SK-N-SH treated with all-trans-retinoic acid at 6 μM for 48 hours (cell line): ENCODE measurements at regions not wholly inside any gene's neighbourhood (a gene's known extent, or its start where the extent isn't known, plus 50 kb on each side); places are given as distances from the start of the nearest gene placed in this dataset.

Experiments used
- ATAC-seq: fragments of 200-7000 bp; cut with Tn5 transposase; 3 replicates; pipeline ENCODE4 v1.9.1; 2020; ENCODE audit warnings: mild to moderate bottlenecking, moderate library complexity
- BACH2 ChIP-seq: fragments of 250-450 bp; sonication (Bioruptor Pico); IDR thresholded peaks from 2 replicates; pipeline ENCODE4 v1.9.0; 2021; ENCODE audit warnings: mild to moderate bottlenecking, borderline replicate concordance
- CREB5 ChIP-seq: fragments of 250-450 bp; sonication (Bioruptor Pico); IDR thresholded peaks from 2 replicates; pipeline ENCODE4 v1.5.1; 2020; ENCODE audit warnings: low read depth, mild to moderate bottlenecking, moderate library complexity
- ESRRG ChIP-seq: fragments of 250-450 bp; sonication (Bioruptor Pico); IDR thresholded peaks from 2 replicates; pipeline ENCODE4 v1.6.1; 2021; ENCODE audit warnings: mild to moderate bottlenecking
- ISL1 ChIP-seq: fragments of 250-450 bp; sonication (Bioruptor Pico); IDR thresholded peaks from 2 replicates; pipeline ENCODE4 v2.1.2; 2022; ENCODE audit warnings: mild to moderate bottlenecking, moderate library complexity
- PPARA ChIP-seq: fragments of 250-450 bp; sonication (Bioruptor Pico); IDR thresholded peaks from 2 replicates; pipeline ENCODE4 v1.5.0; 2020; ENCODE audit warnings: mild to moderate bottlenecking, borderline replicate concordance
- RARB ChIP-seq: fragments of 250-450 bp; sonication (Bioruptor Pico); IDR thresholded peaks from 2 replicates; pipeline ENCODE4 v1.8.0; 2021; ENCODE audit warnings: mild to moderate bottlenecking, moderate library complexity
- SNAI2 ChIP-seq: fragments of 250-450 bp; sonication (Bioruptor Pico); IDR thresholded peaks from 2 replicates; pipeline ENCODE4 v1.5.0; 2020; ENCODE audit warnings: mild to moderate bottlenecking, moderate library complexity
- TCF4 ChIP-seq: fragments of 250-450 bp; sonication (Bioruptor Pico); IDR thresholded peaks from 2 replicates; pipeline ENCODE4 v1.8.0; 2021; ENCODE audit warnings: mild to moderate bottlenecking, moderate library complexity, borderline replicate concordance
- TOX ChIP-seq: fragments of 250-450 bp; sonication (Bioruptor Pico); IDR thresholded peaks from 2 replicates; pipeline ENCODE4 v1.8.0; 2021; ENCODE audit warnings: mild to moderate bottlenecking, moderate library complexity, borderline replicate concordance
- ZC3H10 ChIP-seq: fragments of 250-450 bp; sonication (Bioruptor Pico); IDR thresholded peaks from 2 replicates; pipeline ENCODE4 v1.5.1; 2021; ENCODE audit warnings: mild to moderate bottlenecking, moderate library complexity
- ZFP3 ChIP-seq: fragments of 250-450 bp; sonication (Bioruptor Pico); IDR thresholded peaks from 2 replicates; pipeline ENCODE4 v1.5.0; 2020; ENCODE audit warnings: mild to moderate bottlenecking, moderate library complexity
- ZFP30 ChIP-seq: fragments of 450-650 bp; formaldehyde crosslinking; IDR thresholded peaks from 2 replicates; pipeline ENCODE4 v1.5.0; 2022; ENCODE audit warnings: mild to moderate bottlenecking, moderate library complexity
- ZNF565 ChIP-seq: fragments of 450-650 bp; formaldehyde crosslinking; conservative IDR thresholded peaks from 2 replicates; pipeline ENCODE4 v1.5.0; 2020; ENCODE audit warnings: low read depth, mild to moderate bottlenecking, moderate library complexity
- ZNF70 ChIP-seq: fragments of 450-650 bp; formaldehyde crosslinking; IDR thresholded peaks from 2 replicates; pipeline ENCODE4 v1.5.0; 2020; ENCODE audit warnings: mild to moderate bottlenecking, moderate library complexity
- ZNF8 ChIP-seq: fragments of 450-650 bp; formaldehyde crosslinking; IDR thresholded peaks from 2 replicates; pipeline ENCODE4 v1.5.0; 2020; ENCODE audit warnings: mild to moderate bottlenecking, moderate library complexity
- TF ChIP-seq, protein P1 (sequence below): fragments of 250-450 bp; sonication (Bioruptor Pico); IDR thresholded peaks from 2 replicates; pipeline ENCODE4 v1.8.0; 2021; ENCODE audit warnings: low read depth, mild to moderate bottlenecking, moderate library complexity, borderline replicate concordance
- TF ChIP-seq, protein P2 (sequence below): fragments of 250-450 bp; sonication (Bioruptor Pico); IDR thresholded peaks from 2 replicates; pipeline ENCODE4 v1.8.0; 2020; ENCODE audit warnings: mild to moderate bottlenecking, moderate library complexity, borderline replicate concordance

GRCh38 chr21:28518630-28519029, 474.0 kb downstream of the LTN1 start (continued):
- TF ChIP-seq PPARA (CRISPR knock-in tag) (no peak), ESRRG (CRISPR knock-in tag) (no peak), ISL1 (no peak), BACH2 (no peak), SNAI2 (CRISPR knock-in tag) (no peak), RARB (CRISPR knock-in tag) (no peak)
- TF ChIP-seq, protein P1, sequence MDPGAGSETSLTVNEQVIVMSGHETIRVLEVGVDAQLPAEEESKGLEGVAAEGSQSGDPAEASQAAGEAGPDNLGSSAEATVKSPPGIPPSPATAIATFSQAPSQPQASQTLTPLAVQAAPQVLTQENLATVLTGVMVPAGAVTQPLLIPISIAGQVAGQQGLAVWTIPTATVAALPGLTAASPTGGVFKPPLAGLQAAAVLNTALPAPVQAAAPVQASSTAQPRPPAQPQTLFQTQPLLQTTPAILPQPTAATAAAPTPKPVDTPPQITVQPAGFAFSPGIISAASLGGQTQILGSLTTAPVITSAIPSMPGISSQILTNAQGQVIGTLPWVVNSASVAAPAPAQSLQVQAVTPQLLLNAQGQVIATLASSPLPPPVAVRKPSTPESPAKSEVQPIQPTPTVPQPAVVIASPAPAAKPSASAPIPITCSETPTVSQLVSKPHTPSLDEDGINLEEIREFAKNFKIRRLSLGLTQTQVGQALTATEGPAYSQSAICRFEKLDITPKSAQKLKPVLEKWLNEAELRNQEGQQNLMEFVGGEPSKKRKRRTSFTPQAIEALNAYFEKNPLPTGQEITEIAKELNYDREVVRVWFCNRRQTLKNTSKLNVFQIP (CRISPR knock-in tag), result no peak

GRCh38 chr21:28516991-28517592, 475.6 kb downstream of the LTN1 start:
- ATAC-seq, result peak; percentile 99
- TF ChIP-seq ZNF565 (CRISPR knock-in tag), result no peak
- TF ChIP-seq, protein P2, sequence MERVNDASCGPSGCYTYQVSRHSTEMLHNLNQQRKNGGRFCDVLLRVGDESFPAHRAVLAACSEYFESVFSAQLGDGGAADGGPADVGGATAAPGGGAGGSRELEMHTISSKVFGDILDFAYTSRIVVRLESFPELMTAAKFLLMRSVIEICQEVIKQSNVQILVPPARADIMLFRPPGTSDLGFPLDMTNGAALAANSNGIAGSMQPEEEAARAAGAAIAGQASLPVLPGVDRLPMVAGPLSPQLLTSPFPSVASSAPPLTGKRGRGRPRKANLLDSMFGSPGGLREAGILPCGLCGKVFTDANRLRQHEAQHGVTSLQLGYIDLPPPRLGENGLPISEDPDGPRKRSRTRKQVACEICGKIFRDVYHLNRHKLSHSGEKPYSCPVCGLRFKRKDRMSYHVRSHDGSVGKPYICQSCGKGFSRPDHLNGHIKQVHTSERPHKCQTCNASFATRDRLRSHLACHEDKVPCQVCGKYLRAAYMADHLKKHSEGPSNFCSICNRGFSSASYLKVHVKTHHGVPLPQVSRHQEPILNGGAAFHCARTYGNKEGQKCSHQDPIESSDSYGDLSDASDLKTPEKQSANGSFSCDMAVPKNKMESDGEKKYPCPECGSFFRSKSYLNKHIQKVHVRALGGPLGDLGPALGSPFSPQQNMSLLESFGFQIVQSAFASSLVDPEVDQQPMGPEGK, result no peak
- no peak for TF ChIP-seq ZNF8 (CRISPR knock-in tag)
- no peak for TF ChIP-seq ZFP3 (CRISPR knock-in tag)
- TF ChIP-seq, protein P1 (CRISPR knock-in tag), result no peak
- no peak for TF ChIP-seq RARB (CRISPR knock-in tag)
- no peak for TF ChIP-seq TCF4

DNA sequence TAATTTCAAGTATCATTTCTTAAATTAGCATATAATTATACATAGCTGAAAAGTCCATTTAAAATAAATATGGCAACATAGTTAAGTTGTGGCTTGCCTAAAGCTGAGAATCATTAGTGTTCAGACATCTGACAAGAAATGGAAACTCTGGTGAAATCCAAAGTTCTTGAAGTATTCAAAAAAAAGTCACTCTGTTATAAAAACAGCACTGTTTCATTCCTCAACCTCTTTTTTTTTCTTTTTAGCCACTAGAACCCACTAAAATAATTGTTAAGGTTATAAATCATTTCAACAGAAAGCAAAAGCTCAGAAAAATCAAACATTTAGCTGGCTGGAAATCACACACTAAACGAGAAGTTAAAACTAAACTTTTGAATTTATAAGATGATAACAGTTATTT, 476.7 kb downstream of the LTN1 start:
- ATAC-seq, result no peak
- TF ChIP-seq TOX (CRISPR knock-in tag) (no peak), ZNF70 (no peak), ZC3H10 (CRISPR knock-in tag) (no peak), PPARA (CRISPR knock-in tag) (no peak), CREB5 (CRISPR knock-in tag) (no peak), ZNF8 (CRISPR knock-in tag) (no peak)
- TF ChIP-seq, protein P1 (CRISPR knock-in tag), result no peak

DNA sequence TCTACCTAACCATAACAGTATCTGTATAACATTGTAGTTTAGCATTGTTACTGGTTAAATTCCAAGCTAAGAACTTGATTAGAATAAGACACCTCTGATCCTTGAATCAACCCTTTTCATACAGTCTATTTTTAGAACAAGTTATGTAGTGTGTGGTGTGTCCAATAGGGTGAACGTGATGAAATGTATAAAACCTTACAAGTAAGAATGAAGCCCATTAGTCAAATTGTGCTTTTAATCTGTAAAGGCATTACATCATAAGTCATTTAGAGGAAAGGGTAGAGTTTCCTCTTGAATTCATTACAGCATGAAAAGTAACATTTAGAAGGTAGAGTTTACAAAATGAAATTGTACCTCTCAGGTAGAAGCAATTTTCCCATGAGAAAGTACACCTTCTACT, 479.2 kb downstream of the LTN1 start:
- TF ChIP-seq CREB5 (CRISPR knock-in tag) (no peak), TCF4 (no peak), ISL1 (no peak), TOX (CRISPR knock-in tag) (no peak), ZFP30 (CRISPR knock-in tag) (no peak), ZFP3 (CRISPR knock-in tag) (no peak), ZNF70 (no peak), SNAI2 (CRISPR knock-in tag) (no peak), ZNF565 (CRISPR knock-in tag) (no peak), ZNF8 (CRISPR knock-in tag) (no peak)
- TF ChIP-seq, protein P1 (CRISPR knock-in tag), result no peak
- no peak for ATAC-seq
